Neuronal stem cell (in vitro differentiated cells): ENCODE measurements at regions not wholly inside any gene's neighbourhood (a gene's known extent, or its start where the extent isn't known, plus 50 kb on each side); places are given as distances from the start of the nearest gene placed in this dataset.
"Not testable (repeated sequence)": the region's sequence is repeated elsewhere in the genome, so short reads cannot be mapped to it uniquely, and the experiment has no call there.

Experiments used
- DNase-seq: peaks from one replicate; pipeline ENCODE4 v3.0.0-alpha.2; 2013; ENCODE audit warnings: low spot score
- H2AFZ ChIP-seq: one replicate; pipeline ENCODE4 v1.6.1; 2013; ENCODE audit warnings: mild to moderate bottlenecking, low read length, inconsistent platforms
- H2AK5ac ChIP-seq: 2 replicates; pipeline ENCODE4 v1.6.1; 2013; ENCODE audit warnings: low read depth, mild to moderate bottlenecking, inconsistent platforms, low read length, moderate library complexity, mixed read lengths
- H2BK120ac ChIP-seq: 2 replicates; pipeline ENCODE4 v1.6.1; 2013; ENCODE audit warnings: low read depth, mild to moderate bottlenecking, inconsistent platforms, low read length, moderate library complexity, mixed read lengths
- H2BK12ac ChIP-seq: one replicate; pipeline ENCODE4 v1.6.1; 2013; ENCODE audit warnings: low read length, inconsistent platforms
- H2BK15ac ChIP-seq: 2 replicates; pipeline ENCODE4 v1.6.1; 2013; ENCODE audit warnings: mild to moderate bottlenecking, low read length, inconsistent platforms, mixed read lengths
- H2BK5ac ChIP-seq: one replicate; pipeline ENCODE4 v1.6.1; 2013; ENCODE audit warnings: inconsistent platforms, mild to moderate bottlenecking, low read length, moderate library complexity
- H3K14ac ChIP-seq: one replicate; pipeline ENCODE4 v1.6.1; 2013; ENCODE audit warnings: low read length, inconsistent platforms
- H3K18ac ChIP-seq: 2 replicates; pipeline ENCODE4 v1.6.1; 2013; ENCODE audit warnings: low read length, inconsistent platforms
- H3K23ac ChIP-seq: 2 replicates; pipeline ENCODE4 v1.6.1; 2013; ENCODE audit warnings: low read depth, mild to moderate bottlenecking, mixed read lengths, low read length, inconsistent platforms; ENCODE audit not compliant: poor library complexity
- H3K27ac ChIP-seq: replicated peaks from 3 replicates; pipeline ENCODE4 v1.5.1; 2013; ENCODE audit warnings: low read length, inconsistent platforms
- H3K27me3 ChIP-seq, 3 experiments: 2 replicates each; pipeline ENCODE4 v1.6.1; 2013; ENCODE audit warnings: low read length in 3 of 3, mild to moderate bottlenecking in 2 of 3, inconsistent platforms in 1 of 3, low read depth in 1 of 3, mixed read lengths in 1 of 3, moderate library complexity in 1 of 3; ENCODE audit not compliant: control insufficient read depth in 3 of 3, insufficient read depth in 3 of 3
- H3K36me3 ChIP-seq, 2 donors: replicated peaks in 1 of 2; 2 replicates each; pipeline ENCODE4 v1.6.1; 2013; ENCODE audit warnings: low read length in 2 of 2; ENCODE audit not compliant: control insufficient read depth in 2 of 2, insufficient read depth in 2 of 2
- H3K4ac ChIP-seq: 2 replicates; pipeline ENCODE4 v1.6.1; 2013; ENCODE audit warnings: inconsistent platforms, mild to moderate bottlenecking, low read length, moderate library complexity
- H3K4me1 ChIP-seq, 2 donors: 1 replicate in 1 of 2; 2 replicates in 1 of 2; pipeline ENCODE4 v1.6.1; 2013; ENCODE audit warnings: low read length in 2 of 2, low read depth in 1 of 2; ENCODE audit not compliant: control insufficient read depth in 2 of 2, insufficient read depth in 1 of 2
- H3K4me2 ChIP-seq: one replicate; pipeline ENCODE4 v1.6.1; 2013; ENCODE audit warnings: mild to moderate bottlenecking, low read length, inconsistent platforms; ENCODE audit not compliant: insufficient read depth, poor library complexity, severe bottlenecking
- H3K4me3 ChIP-seq, 2 donors: 2 replicates each; pipeline ENCODE4 v1.5.1; 2013; ENCODE audit warnings: low read length in 2 of 2, mild to moderate bottlenecking in 2 of 2, inconsistent platforms in 1 of 2, moderate library complexity in 1 of 2
- H3K79me1 ChIP-seq: one replicate; pipeline ENCODE4 v1.6.1; 2013; ENCODE audit warnings: low read depth, mild to moderate bottlenecking, inconsistent platforms, low read length, moderate library complexity
- H3K9ac ChIP-seq: one replicate; pipeline ENCODE4 v1.6.1; 2013; ENCODE audit warnings: mild to moderate bottlenecking, low read depth, low read length, inconsistent platforms; ENCODE audit not compliant: poor library complexity
- H3K9me3 ChIP-seq, 2 donors: replicated peaks in 1 of 2; 2 replicates each; pipeline versions ENCODE3 to v1.6.1; 2013; ENCODE audit warnings: low read length in 2 of 2, mild to moderate bottlenecking in 2 of 2, inconsistent platforms in 1 of 2, low read depth in 1 of 2, mixed read lengths in 1 of 2, moderate library complexity in 1 of 2; ENCODE audit not compliant: control insufficient read depth in 2 of 2, insufficient read depth in 1 of 2
- H4K8ac ChIP-seq: one replicate; pipeline ENCODE4 v1.6.1; 2013; ENCODE audit warnings: low read depth, mild to moderate bottlenecking, inconsistent platforms, low read length, moderate library complexity
- H4K91ac ChIP-seq: one replicate; pipeline ENCODE4 v1.6.1; 2013; ENCODE audit warnings: low read length, low read depth, mild to moderate bottlenecking, inconsistent platforms; ENCODE audit not compliant: poor library complexity
- WGBS, 2 donors: extraction: QIAGEN DNeasy Blood & Tissue Kit; methylation state at CpG; one replicate each; pipeline ENCODE4 v1.1.7; 2013; ENCODE audit warnings: missing lambda C conversion rate in 2 of 2, mixed read lengths in 1 of 2; ENCODE audit not compliant: insufficient read length in 2 of 2, insufficient replicate concordance in 1 of 2; ENCODE audit errors: extremely low coverage in 2 of 2; 5-methylcytosine and 5-hydroxymethylcytosine counted together

DNA sequence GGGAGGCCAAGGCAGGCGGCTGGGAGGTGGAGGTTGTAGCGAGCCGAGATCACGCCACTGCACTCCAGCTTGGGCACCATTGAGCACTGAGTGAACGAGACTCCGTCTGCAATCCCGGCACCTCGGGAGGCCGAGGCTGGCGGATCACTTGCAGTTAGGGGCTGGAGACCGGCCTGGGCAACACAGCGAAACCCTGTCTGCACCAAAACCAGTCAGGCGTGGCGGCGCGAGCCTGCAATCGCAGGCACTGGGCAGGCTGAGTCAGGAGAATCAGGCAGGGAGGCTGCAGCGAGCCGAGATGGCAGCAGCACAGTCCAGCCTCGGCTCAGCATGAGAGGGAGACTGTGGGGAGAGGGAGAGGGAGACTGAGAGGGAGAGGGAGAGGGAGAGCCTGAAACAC, 126.0 kb upstream of the PTPRG start:
- H3K18ac ChIP-seq, H3K36me3 ChIP-seq, H3K79me1 ChIP-seq, H2AK5ac ChIP-seq, H3K4me2 ChIP-seq, H3K9me3 ChIP-seq, H3K4me3 ChIP-seq, H4K91ac ChIP-seq, H2BK120ac ChIP-seq, H3K9ac ChIP-seq, H4K8ac ChIP-seq, H3K23ac ChIP-seq, H2BK12ac ChIP-seq, DNase-seq, H2BK15ac ChIP-seq, H2BK5ac ChIP-seq, H3K27ac ChIP-seq, H3K4ac ChIP-seq, H3K14ac ChIP-seq, H3K27me3 ChIP-seq, H2AFZ ChIP-seq, H3K4me1 ChIP-seq: not testable (repeated sequence)
- WGBS, 2 donors = no CpG with 5 or more reads among the region's 20 CpGs

GRCh38 chr3:61438253-61439121, 122.9 kb upstream of the PTPRG start:
- no CpG with 5 or more reads among the region's 3 CpGs for WGBS, 2 donors
- Histone ChIP-seq H3K23ac (no peak overlapping the region), H3K18ac (no peak overlapping the region), H2BK120ac (no peak overlapping the region), H3K27me3 (peaks cover 0 to 16% (median 0%) of the 10 kb centered on the region in 3 experiments), H3K4me3 (no peak overlapping the region), H3K27ac (no peak overlapping the region), H3K79me1 (no peaks in the 10 kb centered on the region), H3K9me3 (no peaks in the 10 kb centered on the region), H3K4ac (no peak overlapping the region), H2BK15ac (no peak overlapping the region), H3K36me3 (no peaks in the 10 kb centered on the region), H2BK12ac (no peak overlapping the region), H4K8ac (no peak overlapping the region), H2AFZ (no peak overlapping the region), H4K91ac (no peak overlapping the region), H3K9ac (no peak overlapping the region), H3K4me2 (no peak overlapping the region), H2BK5ac (no peak overlapping the region), H2AK5ac (no peak overlapping the region), H3K14ac (no peak overlapping the region), H3K4me1 (no peaks in the 10 kb centered on the region)
- DNase-seq = no peak

DNA sequence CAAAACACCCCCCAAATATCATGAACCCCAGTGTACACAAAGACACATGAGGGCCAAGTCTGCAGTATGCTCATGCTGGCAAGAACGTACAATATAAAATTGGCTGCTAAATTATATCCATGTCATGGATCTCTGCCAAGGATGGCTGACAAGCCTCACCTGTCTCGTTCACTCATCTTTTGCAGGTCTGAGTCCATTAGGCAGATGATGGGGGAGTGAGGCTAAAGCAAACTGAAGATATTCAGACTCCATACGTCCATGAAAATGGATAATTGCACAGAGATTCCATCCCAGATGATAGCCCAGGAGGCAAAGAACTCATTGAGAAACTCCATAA, 122.3 kb upstream of the PTPRG start:
- Histone ChIP-seq H4K91ac (no peak overlapping the region), H3K79me1 (no peaks in the 10 kb centered on the region), H2BK120ac (no peak overlapping the region), H3K9me3 (no peaks in the 10 kb centered on the region), H2AK5ac (no peak overlapping the region), H4K8ac (no peak overlapping the region), H2AFZ (no peak overlapping the region), H3K36me3 (no peaks in the 10 kb centered on the region), H3K4me2 (no peak overlapping the region), H3K9ac (no peak overlapping the region), H3K4ac (no peak overlapping the region), H2BK12ac (no peak overlapping the region), H3K27me3 (peaks cover 0 to 20% (median 0%) of the 10 kb centered on the region in 3 experiments), H2BK15ac (no peak overlapping the region), H3K4me3 (no peak overlapping the region), H3K4me1 (no peaks in the 10 kb centered on the region), H3K14ac (no peak overlapping the region), H3K18ac (no peak overlapping the region), H2BK5ac (no peak overlapping the region), H3K23ac (no peak overlapping the region), H3K27ac (no peak overlapping the region)
- no CpG with 5 or more reads among the region's 3 CpGs for WGBS, 2 donors
- DNase-seq = no peak

GRCh38 chr3:61442696-61443095, 118.7 kb upstream of the PTPRG start:
- H3K23ac ChIP-seq = no peak overlapping the region
- no peak overlapping the region for H3K4ac ChIP-seq
- no peak overlapping the region for H4K8ac ChIP-seq
- no peak overlapping the region for H2BK120ac ChIP-seq
- H3K9me3 ChIP-seq = no peaks in the 10 kb centered on the region
- H3K9ac ChIP-seq = no peak overlapping the region
- no peak overlapping the region for H4K91ac ChIP-seq
- H3K4me2 ChIP-seq = no peak overlapping the region
- peaks cover 0 to 1% of the 10 kb centered on the region in 2 donors for H3K4me1 ChIP-seq
- H3K27me3 ChIP-seq = peaks cover 0 to 47% (median 0%) of the 10 kb centered on the region in 3 experiments
- H2BK15ac ChIP-seq = no peak overlapping the region
- no peak for DNase-seq
- H3K4me3 ChIP-seq = no peak overlapping the region
- no peak overlapping the region for H2BK5ac ChIP-seq
- no peak overlapping the region for H3K14ac ChIP-seq
- no CpG with 5 or more reads among the region's 3 CpGs for WGBS, 2 donors
- H3K27ac ChIP-seq = no peak overlapping the region
- no peaks in the 10 kb centered on the region for H3K36me3 ChIP-seq
- H2AK5ac ChIP-seq = no peak overlapping the region
- H2BK12ac ChIP-seq = no peak overlapping the region
- H2AFZ ChIP-seq = no peak overlapping the region
- no peak overlapping the region for H3K18ac ChIP-seq
- H3K79me1 ChIP-seq = no peaks in the 10 kb centered on the region
